H1 (cell line): ENCODE measurements at regions not wholly inside any gene's neighbourhood (a gene's known extent, or its start where the extent isn't known, plus 50 kb on each side); places are given as distances from the start of the nearest gene placed in this dataset.

ENCODE experiments used
- CBX5 ChIP-seq: fragments of 300-800, 300-1000 bp; sonication (generic); IDR thresholded peaks from 2 replicates; pipeline ENCODE4 v1.7.1; 2016; ENCODE audit warnings: antibody characterized with exemption, low read length, low read depth
- EZH2 ChIP-seq: fragments of 200-600 bp; sonication (generic); IDR thresholded peaks from 2 replicates; pipeline ENCODE4 v1.7.1; 2012; ENCODE audit warnings: low read depth, mild to moderate bottlenecking, moderate library complexity, low read length, inconsistent platforms; ENCODE audit not compliant: severe bottlenecking
- RBBP5 ChIP-seq: IDR thresholded peaks from 2 replicates; pipeline ENCODE4 v1.7.1; 2012; ENCODE audit warnings: low read depth, mild to moderate bottlenecking, inconsistent platforms, low read length, moderate library complexity, borderline replicate concordance
- RFX5 ChIP-seq: IDR thresholded peaks from 2 replicates; pipeline ENCODE4 v1.6.1; 2011; ENCODE audit warnings: low read depth, low read length, improper control_type of control experiment, borderline replicate concordance
- SIRT6 ChIP-seq: IDR thresholded peaks from one replicate; pipeline ENCODE4 v1.7.1; 2012; ENCODE audit warnings: low read length, inconsistent platforms
- SUZ12 ChIP-seq: fragments of 200-600 bp; sonication (generic); IDR thresholded peaks from 2 replicates; pipeline ENCODE4 v1.6.1; 2012; ENCODE audit warnings: mild to moderate bottlenecking, inconsistent platforms, low read length, moderate library complexity, mixed read lengths
- TAF7 ChIP-seq: optimal IDR thresholded peaks from 2 replicates; pipeline ENCODE3; 2011; ENCODE audit warnings: low read depth, mild to moderate bottlenecking, inconsistent platforms, low read length, moderate library complexity, borderline replicate concordance
- TBP ChIP-seq: IDR thresholded peaks from 2 replicates; pipeline ENCODE4 v1.6.1; 2011; ENCODE audit warnings: low read depth, low read length, improper control_type of control experiment
- ZNF274 ChIP-seq: IDR thresholded peaks from 2 replicates; pipeline ENCODE4 v1.7.0; 2012; ENCODE audit warnings: low read length, borderline replicate concordance; ENCODE audit errors: extremely low read depth
- TF ChIP-seq, protein P1 (sequence below): fragments of 300-600 bp; sonication (generic); IDR thresholded peaks from 2 replicates; pipeline ENCODE4 v1.7.1; 2012; ENCODE audit warnings: low read length, moderate library complexity, mild to moderate bottlenecking, inconsistent platforms; ENCODE audit not compliant: insufficient replicate concordance
- TF ChIP-seq, protein P2 (sequence below): IDR thresholded peaks from 2 replicates; pipeline ENCODE4 v1.6.1; 2011; ENCODE audit warnings: low read length, improper control_type of control experiment

DNA sequence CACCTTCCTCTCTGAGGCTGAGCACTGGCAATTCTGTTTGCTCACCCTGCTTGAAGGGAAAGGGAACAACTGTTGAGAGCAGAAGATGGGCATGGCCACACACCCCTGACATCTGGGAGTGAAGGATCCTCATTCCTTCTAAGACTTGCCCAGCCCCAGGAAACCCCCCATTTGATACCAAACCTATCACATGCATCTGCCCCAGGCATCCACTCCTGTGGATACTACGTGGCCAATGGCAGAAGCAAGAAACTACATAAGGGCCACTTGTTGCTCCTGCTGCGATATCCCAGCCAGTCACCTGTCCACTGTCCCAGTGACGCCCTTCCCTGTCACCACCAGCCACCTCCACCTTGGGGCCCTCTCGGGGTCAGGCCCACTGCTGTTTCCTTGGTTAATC, 185.2 kb downstream of the SMAD2 start (continued):
- TF ChIP-seq, protein P1, sequence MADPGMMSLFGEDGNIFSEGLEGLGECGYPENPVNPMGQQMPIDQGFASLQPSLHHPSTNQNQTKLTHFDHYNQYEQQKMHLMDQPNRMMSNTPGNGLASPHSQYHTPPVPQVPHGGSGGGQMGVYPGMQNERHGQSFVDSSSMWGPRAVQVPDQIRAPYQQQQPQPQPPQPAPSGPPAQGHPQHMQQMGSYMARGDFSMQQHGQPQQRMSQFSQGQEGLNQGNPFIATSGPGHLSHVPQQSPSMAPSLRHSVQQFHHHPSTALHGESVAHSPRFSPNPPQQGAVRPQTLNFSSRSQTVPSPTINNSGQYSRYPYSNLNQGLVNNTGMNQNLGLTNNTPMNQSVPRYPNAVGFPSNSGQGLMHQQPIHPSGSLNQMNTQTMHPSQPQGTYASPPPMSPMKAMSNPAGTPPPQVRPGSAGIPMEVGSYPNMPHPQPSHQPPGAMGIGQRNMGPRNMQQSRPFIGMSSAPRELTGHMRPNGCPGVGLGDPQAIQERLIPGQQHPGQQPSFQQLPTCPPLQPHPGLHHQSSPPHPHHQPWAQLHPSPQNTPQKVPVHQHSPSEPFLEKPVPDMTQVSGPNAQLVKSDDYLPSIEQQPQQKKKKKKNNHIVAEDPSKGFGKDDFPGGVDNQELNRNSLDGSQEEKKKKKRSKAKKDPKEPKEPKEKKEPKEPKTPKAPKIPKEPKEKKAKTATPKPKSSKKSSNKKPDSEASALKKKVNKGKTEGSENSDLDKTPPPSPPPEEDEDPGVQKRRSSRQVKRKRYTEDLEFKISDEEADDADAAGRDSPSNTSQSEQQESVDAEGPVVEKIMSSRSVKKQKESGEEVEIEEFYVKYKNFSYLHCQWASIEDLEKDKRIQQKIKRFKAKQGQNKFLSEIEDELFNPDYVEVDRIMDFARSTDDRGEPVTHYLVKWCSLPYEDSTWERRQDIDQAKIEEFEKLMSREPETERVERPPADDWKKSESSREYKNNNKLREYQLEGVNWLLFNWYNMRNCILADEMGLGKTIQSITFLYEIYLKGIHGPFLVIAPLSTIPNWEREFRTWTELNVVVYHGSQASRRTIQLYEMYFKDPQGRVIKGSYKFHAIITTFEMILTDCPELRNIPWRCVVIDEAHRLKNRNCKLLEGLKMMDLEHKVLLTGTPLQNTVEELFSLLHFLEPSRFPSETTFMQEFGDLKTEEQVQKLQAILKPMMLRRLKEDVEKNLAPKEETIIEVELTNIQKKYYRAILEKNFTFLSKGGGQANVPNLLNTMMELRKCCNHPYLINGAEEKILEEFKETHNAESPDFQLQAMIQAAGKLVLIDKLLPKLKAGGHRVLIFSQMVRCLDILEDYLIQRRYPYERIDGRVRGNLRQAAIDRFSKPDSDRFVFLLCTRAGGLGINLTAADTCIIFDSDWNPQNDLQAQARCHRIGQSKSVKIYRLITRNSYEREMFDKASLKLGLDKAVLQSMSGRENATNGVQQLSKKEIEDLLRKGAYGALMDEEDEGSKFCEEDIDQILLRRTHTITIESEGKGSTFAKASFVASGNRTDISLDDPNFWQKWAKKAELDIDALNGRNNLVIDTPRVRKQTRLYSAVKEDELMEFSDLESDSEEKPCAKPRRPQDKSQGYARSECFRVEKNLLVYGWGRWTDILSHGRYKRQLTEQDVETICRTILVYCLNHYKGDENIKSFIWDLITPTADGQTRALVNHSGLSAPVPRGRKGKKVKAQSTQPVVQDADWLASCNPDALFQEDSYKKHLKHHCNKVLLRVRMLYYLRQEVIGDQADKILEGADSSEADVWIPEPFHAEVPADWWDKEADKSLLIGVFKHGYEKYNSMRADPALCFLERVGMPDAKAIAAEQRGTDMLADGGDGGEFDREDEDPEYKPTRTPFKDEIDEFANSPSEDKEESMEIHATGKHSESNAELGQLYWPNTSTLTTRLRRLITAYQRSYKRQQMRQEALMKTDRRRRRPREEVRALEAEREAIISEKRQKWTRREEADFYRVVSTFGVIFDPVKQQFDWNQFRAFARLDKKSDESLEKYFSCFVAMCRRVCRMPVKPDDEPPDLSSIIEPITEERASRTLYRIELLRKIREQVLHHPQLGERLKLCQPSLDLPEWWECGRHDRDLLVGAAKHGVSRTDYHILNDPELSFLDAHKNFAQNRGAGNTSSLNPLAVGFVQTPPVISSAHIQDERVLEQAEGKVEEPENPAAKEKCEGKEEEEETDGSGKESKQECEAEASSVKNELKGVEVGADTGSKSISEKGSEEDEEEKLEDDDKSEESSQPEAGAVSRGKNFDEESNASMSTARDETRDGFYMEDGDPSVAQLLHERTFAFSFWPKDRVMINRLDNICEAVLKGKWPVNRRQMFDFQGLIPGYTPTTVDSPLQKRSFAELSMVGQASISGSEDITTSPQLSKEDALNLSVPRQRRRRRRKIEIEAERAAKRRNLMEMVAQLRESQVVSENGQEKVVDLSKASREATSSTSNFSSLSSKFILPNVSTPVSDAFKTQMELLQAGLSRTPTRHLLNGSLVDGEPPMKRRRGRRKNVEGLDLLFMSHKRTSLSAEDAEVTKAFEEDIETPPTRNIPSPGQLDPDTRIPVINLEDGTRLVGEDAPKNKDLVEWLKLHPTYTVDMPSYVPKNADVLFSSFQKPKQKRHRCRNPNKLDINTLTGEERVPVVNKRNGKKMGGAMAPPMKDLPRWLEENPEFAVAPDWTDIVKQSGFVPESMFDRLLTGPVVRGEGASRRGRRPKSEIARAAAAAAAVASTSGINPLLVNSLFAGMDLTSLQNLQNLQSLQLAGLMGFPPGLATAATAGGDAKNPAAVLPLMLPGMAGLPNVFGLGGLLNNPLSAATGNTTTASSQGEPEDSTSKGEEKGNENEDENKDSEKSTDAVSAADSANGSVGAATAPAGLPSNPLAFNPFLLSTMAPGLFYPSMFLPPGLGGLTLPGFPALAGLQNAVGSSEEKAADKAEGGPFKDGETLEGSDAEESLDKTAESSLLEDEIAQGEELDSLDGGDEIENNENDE: no peak
- no peak for TF ChIP-seq RFX5
- no peak for TF ChIP-seq TBP
- no peak for TF ChIP-seq ZNF274
- no peak for TF ChIP-seq SUZ12
- TF ChIP-seq TAF7: no peak
- no peak for TF ChIP-seq CBX5
- TF ChIP-seq, protein P2, sequence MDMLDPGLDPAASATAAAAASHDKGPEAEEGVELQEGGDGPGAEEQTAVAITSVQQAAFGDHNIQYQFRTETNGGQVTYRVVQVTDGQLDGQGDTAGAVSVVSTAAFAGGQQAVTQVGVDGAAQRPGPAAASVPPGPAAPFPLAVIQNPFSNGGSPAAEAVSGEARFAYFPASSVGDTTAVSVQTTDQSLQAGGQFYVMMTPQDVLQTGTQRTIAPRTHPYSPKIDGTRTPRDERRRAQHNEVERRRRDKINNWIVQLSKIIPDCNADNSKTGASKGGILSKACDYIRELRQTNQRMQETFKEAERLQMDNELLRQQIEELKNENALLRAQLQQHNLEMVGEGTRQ: no peak
- TF ChIP-seq SIRT6: no peak
- no peak for TF ChIP-seq RBBP5
- TF ChIP-seq EZH2: no peak
